PC-9 (cell line): ENCODE measurements at regions not wholly inside any gene's neighbourhood (a gene's known extent, or its start where the extent isn't known, plus 50 kb on each side); places are given as distances from the start of the nearest gene placed in this dataset.

Source experiments
- BruUV-seq: library from RNA; stranded (reverse); fragments of 400-500 nt; replicated peaks from 2 replicates; lab custom pipeline; 2021; lab: Mats Ljungman, UMichigan
- CTCF ChIA-PET: fragments of 300-600 bp; sonication (Branson Sonifier 250); formaldehyde crosslinking; loops from one replicate; lab custom pipeline; 2022; ENCODE audit warnings: antibody characterized with exemption; lab: Charles Lee
- POLR2A ChIA-PET: fragments of 300-600 bp; sonication (Branson Sonifier 250); formaldehyde crosslinking; loops from one replicate; lab custom pipeline; 2022; ENCODE audit warnings: antibody characterized with exemption; ENCODE audit not compliant: unreplicated experiment; lab: Charles Lee
- DNase-seq, 2 experiments: peaks; one replicate each; pipeline versions ENCODE4 v3.0.0 to v3.0.0-alpha.2; 2015 to 2022; ENCODE audit warnings: mixed read lengths in 1 of 2
- H2AFZ ChIP-seq: fragments of 200-600 bp; sonication (generic); 2 replicates; pipeline ENCODE4 v1.8.1; 2017; ENCODE audit warnings: antibody characterized with exemption
- H3F3A ChIP-seq: fragments of 200-600 bp; sonication (generic); 2 replicates; pipeline ENCODE4 v1.8.1; 2017; ENCODE audit warnings: antibody characterized with exemption, mild to moderate bottlenecking, low read depth; ENCODE audit not compliant: insufficient read depth
- H3K27ac ChIP-seq: fragments of 200-600 bp; sonication (generic); 2 replicates; pipeline ENCODE4 v1.6.1; 2016; ENCODE audit warnings: mixed run types
- H3K27me3 ChIP-seq: fragments of 200-600 bp; sonication (generic); 2 replicates; pipeline ENCODE4 v1.6.1; 2016; ENCODE audit warnings: low read depth, mixed run types; ENCODE audit not compliant: insufficient read depth
- H3K36me3 ChIP-seq: fragments of 200-600 bp; sonication (generic); 2 replicates; pipeline ENCODE4 v1.6.1; 2016; ENCODE audit warnings: low read depth, mixed run types
- H3K4me1 ChIP-seq: fragments of 200-600 bp; sonication (generic); replicated peaks from 2 replicates; pipeline ENCODE4 v1.6.1; 2016; ENCODE audit warnings: mixed run types; ENCODE audit not compliant: insufficient read depth
- H3K4me2 ChIP-seq: fragments of 200-600 bp; sonication (generic); 2 replicates; pipeline ENCODE4 v1.6.1; 2017; ENCODE audit warnings: mixed run types
- H3K4me3 ChIP-seq: fragments of 200-600 bp; sonication (generic); 2 replicates; pipeline ENCODE4 v1.6.1; 2016; ENCODE audit warnings: mixed run types
- H3K79me2 ChIP-seq: fragments of 200-600 bp; sonication (generic); 2 replicates; pipeline ENCODE4 v1.6.1; 2017; ENCODE audit warnings: low read depth, mixed run types
- H3K9me2 ChIP-seq: fragments of 200-600 bp; sonication (generic); 2 replicates; pipeline ENCODE4 v1.8.1; 2017; ENCODE audit warnings: mild to moderate bottlenecking; ENCODE audit not compliant: insufficient read depth
- H3K9me3 ChIP-seq: fragments of 200-600 bp; sonication (generic); 2 replicates; pipeline ENCODE4 v1.8.1; 2016; ENCODE audit warnings: low read depth; ENCODE audit not compliant: insufficient read depth
- H4K20me1 ChIP-seq: fragments of 200-600 bp; sonication (generic); 2 replicates; pipeline ENCODE4 v1.8.1; 2017; ENCODE audit not compliant: insufficient read depth
- EZH2 ChIP-seq: fragments of 200-600 bp; sonication (generic); IDR thresholded peaks from 2 replicates; pipeline ENCODE4 v1.8.0; 2017; ENCODE audit warnings: antibody characterized with exemption, low read depth
- intact Hi-C: fragments of 100-400 bp; cut with micrococcal nuclease; formaldehyde crosslinking; loops from one replicate; pipeline ENCODE4 v1.10.0; 2022; ENCODE audit not compliant: unreplicated experiment
- TF ChIP-seq, protein P1 (sequence below): fragments of 200-600 bp; sonication (generic); conservative IDR thresholded peaks from 2 replicates; pipeline ENCODE4 v1.6.1; 2017; ENCODE audit warnings: mixed run types, antibody characterized with exemption, mild to moderate bottlenecking, moderate library complexity

DNA sequence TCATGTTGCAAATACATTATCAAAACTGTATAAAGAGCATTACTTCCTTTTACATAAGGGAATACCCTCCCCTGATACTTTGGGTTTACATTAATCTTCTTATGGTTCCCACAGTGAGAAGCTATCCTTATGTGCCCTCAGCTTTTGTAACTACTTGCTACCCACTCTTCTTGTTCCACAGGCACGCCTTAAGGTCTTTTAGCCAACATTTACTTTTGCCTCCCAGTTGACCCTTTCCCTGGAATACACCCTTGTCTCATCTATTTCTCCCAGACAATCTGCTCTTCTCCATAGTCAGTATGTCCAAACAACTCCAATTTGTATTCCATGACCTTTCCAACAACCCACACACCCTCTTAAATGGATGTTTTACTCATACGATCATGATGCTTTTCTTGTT is 116.8 kb upstream of the COL8A1 start:
- intact Hi-C loops: no loop called here

DNA sequence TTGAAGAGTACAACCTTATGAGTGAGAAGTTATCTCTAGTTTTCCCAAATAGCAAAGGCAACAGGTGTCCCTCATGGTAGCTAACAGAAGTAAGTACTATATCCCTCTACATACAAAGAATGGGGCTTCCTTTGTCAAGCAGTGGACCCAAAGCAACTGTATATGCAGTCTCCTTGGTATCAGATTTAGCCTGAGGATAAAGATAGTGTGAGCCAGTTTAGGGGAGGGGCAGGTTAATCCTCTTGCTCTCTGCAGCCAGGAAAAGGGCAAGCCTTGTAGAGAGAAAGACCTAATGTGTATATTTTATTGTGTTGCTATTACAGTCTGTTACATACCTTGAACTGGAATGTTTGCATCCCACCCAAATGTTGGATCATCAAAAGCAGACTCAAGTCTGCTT is 117.9 kb upstream of the COL8A1 start:
- TF ChIP-seq, protein P1, sequence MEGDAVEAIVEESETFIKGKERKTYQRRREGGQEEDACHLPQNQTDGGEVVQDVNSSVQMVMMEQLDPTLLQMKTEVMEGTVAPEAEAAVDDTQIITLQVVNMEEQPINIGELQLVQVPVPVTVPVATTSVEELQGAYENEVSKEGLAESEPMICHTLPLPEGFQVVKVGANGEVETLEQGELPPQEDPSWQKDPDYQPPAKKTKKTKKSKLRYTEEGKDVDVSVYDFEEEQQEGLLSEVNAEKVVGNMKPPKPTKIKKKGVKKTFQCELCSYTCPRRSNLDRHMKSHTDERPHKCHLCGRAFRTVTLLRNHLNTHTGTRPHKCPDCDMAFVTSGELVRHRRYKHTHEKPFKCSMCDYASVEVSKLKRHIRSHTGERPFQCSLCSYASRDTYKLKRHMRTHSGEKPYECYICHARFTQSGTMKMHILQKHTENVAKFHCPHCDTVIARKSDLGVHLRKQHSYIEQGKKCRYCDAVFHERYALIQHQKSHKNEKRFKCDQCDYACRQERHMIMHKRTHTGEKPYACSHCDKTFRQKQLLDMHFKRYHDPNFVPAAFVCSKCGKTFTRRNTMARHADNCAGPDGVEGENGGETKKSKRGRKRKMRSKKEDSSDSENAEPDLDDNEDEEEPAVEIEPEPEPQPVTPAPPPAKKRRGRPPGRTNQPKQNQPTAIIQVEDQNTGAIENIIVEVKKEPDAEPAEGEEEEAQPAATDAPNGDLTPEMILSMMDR: no peak
- TF ChIP-seq EZH2: no peak
- no TSS peak for BruUV-seq
- no peaks in the 10 kb centered on the region for H3K36me3 ChIP-seq
- ChIA-PET CTCF (no interaction called here), POLR2A (no interaction called here)
- no peak for DNase-seq
- H3K9me3 ChIP-seq: no peaks in the 10 kb centered on the region
- no peaks in the 10 kb centered on the region for H4K20me1 ChIP-seq
- intact Hi-C loops: no loop called here
- H2AFZ ChIP-seq: no peak overlapping the region
- H3K4me2 ChIP-seq: no peak overlapping the region
- no peaks in the 10 kb centered on the region for H3K27me3 ChIP-seq
- no peak overlapping the region for H3K4me3 ChIP-seq
- H3K79me2 ChIP-seq: no peaks in the 10 kb centered on the region
- peaks cover 3% of the 10 kb centered on the region; the same call in 1 of the 2 replicates for H3K4me1 ChIP-seq
- H3F3A ChIP-seq: no peaks in the 10 kb centered on the region
- H3K9me2 ChIP-seq: no peaks in the 10 kb centered on the region
- no peak overlapping the region for H3K27ac ChIP-seq

More for the DNA sequence above, 116.8 kb upstream of the COL8A1 start:
- Histone ChIP-seq H4K20me1 (no peaks in the 10 kb centered on the region), H3K9me2 (no peaks in the 10 kb centered on the region), H3F3A (no peaks in the 10 kb centered on the region), H3K27ac (no peak overlapping the region), H3K4me2 (no peak overlapping the region), H3K36me3 (no peaks in the 10 kb centered on the region), H3K4me3 (no peak overlapping the region), H3K4me1 (peaks cover 3% of the 10 kb centered on the region; the same call in 1 of the 2 replicates), H2AFZ (no peak overlapping the region), H3K9me3 (no peaks in the 10 kb centered on the region), H3K79me2 (no peaks in the 10 kb centered on the region), H3K27me3 (no peaks in the 10 kb centered on the region)
- no peak for TF ChIP-seq EZH2
- TF ChIP-seq, protein P1: no peak
- DNase-seq: no peak
- ChIA-PET POLR2A (no interaction called here), CTCF (no interaction called here)
- BruUV-seq: no TSS peak

DNA sequence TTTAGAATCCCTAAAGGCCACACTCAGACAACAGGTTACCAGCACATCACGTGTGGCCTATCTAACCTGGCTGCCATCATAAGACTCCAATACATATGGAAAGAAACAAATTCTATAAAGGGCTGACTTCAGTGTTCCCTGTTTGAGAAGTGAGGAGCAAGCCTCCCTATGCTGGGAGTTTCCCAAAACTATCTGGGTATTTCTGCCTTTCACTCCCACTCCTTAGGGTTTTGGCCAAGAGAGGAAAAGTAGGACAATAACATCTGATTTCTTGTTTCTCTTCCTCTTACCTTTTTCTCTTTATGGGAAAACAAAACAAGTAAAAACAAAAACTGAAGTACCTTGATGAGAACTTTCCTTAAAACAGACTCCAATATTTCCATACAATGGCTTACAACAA is 121.5 kb upstream of the COL8A1 start:
- Histone ChIP-seq H3K27me3 (no peaks in the 10 kb centered on the region), H3K9me2 (no peaks in the 10 kb centered on the region), H3F3A (no peaks in the 10 kb centered on the region), H3K4me3 (no peak overlapping the region), H3K79me2 (no peaks in the 10 kb centered on the region), H3K36me3 (no peaks in the 10 kb centered on the region), H2AFZ (no peak overlapping the region), H3K27ac (no peak overlapping the region), H3K4me1 (peaks cover 3% of the 10 kb centered on the region; the same call in 1 of the 2 replicates), H4K20me1 (no peaks in the 10 kb centered on the region), H3K4me2 (no peak overlapping the region), H3K9me3 (no peaks in the 10 kb centered on the region)
- DNase-seq: no peak
- CTCF ChIA-PET: no interaction called here
- TF ChIP-seq, protein P1: no peak
- no peak for TF ChIP-seq EZH2
- POLR2A ChIA-PET: no interaction called here
- intact Hi-C loops: no loop called here
- BruUV-seq: no TSS peak
